Ovary (tissue), 7 donors: ENCODE measurements at regions not wholly inside any gene's neighbourhood (a gene's known extent, or its start where the extent isn't known, plus 50 kb on each side); places are given as distances from the start of the nearest gene placed in this dataset.

Source experiments
- DNase-seq, 5 donors: peaks; one replicate each; pipeline ENCODE4 v3.0.0-alpha.2; 2019 to 2020
- H3K27ac ChIP-seq, 2 donors: fragments of 200-600 bp; one replicate each; pipeline versions ENCODE4 v1.5.1 to v1.8.0; 2019 to 2022
- H3K27me3 ChIP-seq: fragments of 200-600 bp; one replicate; pipeline ENCODE4 v1.8.0; 2022
- H3K36me3 ChIP-seq: fragments of 200-600 bp; sonication (generic); one replicate; pipeline ENCODE4 v1.5.1; 2019
- H3K4me1 ChIP-seq: one replicate; pipeline ENCODE4 v1.8.1; 2013; ENCODE audit warnings: mild to moderate bottlenecking, moderate library complexity; ENCODE audit not compliant: insufficient read depth
- H3K4me3 ChIP-seq: fragments of 200-600 bp; sonication (generic); one replicate; pipeline ENCODE4 v1.5.1; 2017
- H3K9me3 ChIP-seq, 2 donors: fragments of 200-600 bp in 1 of 2; sonication (generic) in 1 of 2; one replicate each; pipeline versions ENCODE4 v1.5.1 to v1.8.1; 2013 to 2019; ENCODE audit warnings: mild to moderate bottlenecking in 1 of 2, moderate library complexity in 1 of 2
- EP300 ChIP-seq: sonication (generic); formaldehyde crosslinking; IDR thresholded peaks from one replicate; pipeline ENCODE4 v1.6.1; 2017; ENCODE audit warnings: antibody characterized with exemption
- POLR2A ChIP-seq: fragments of 450-650 bp; IDR thresholded peaks from one replicate; pipeline ENCODE4 v1.6.1; 2017; ENCODE audit warnings: antibody characterized with exemption, mild to moderate bottlenecking, moderate library complexity
- WGBS, 3 donors: extraction: QIAGEN DNeasy Blood & Tissue Kit in 1 of 3; methylation state at CpG; one replicate each; pipeline versions ENCODE4 v1.1.5 to v1.1.7; 2013 to 2017; 5-methylcytosine and 5-hydroxymethylcytosine counted together
- intact Hi-C, 4 donors: fragments of 100-400 bp; cut with DNase I; formaldehyde crosslinking; loops; one replicate each; pipeline versions ENCODE4 v1.11.0 to v1.15.1; 2022 to 2023
- TF ChIP-seq, protein P1 (sequence below), 3 donors: fragments of 450-650 bp in 2 of 3; fragments of 200-600 bp in 1 of 3; IDR thresholded peaks; one replicate each; pipeline versions ENCODE4 v1.5.1 to v1.8.0; 2016 to 2022; ENCODE audit warnings: antibody characterized with exemption in 3 of 3, mild to moderate bottlenecking in 1 of 3
- donor health status: DM: no; HTN: no; CAD: no; lungs with moderate emphysema.
- donor health status: DM: no; HTN: no; CAD: no.
- donor health status: Bipolar disorder and iron deficiency.
- donor health status: DM: no; HTN: no; CAD: no.
- donor health status: DM: yes; HTN: yes; CAD: no.

DNA sequence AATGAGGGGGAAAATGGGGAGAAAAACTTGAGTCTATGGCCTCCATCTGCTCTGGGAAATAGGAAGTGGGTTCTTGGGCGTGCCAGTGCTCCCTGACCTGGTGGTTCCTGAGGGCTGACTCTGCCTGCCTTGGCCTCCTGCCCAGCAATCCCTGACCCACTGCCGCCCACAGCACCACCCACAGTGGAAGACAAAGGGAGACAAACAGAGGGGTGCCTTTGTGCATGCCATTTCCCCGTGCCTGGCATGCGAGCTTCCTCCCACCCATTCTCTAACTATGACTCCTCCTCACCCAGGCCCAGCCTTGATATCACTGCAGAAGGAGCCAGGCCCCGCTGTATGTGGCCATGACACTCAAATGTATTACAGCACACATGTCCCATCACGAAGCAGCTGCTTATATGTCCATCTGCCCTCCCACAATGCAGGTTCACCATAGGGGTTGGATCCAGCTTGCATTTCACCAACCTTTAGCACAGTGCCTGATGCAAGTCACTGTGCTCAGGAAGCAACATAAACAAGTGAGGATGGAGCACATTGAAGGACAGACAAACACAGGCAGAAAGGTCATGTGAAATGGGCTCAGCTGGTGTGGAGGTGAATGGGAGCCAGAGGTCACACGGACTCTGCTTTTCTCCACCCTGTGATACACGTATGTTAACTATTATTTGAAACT lies 84.4 kb downstream of the ADRB2 start:
- Histone ChIP-seq H3K4me1 (no peaks in the 10 kb centered on the region), H3K36me3 (no peaks in the 10 kb centered on the region), H3K27me3 (no peaks in the 10 kb centered on the region), H3K27ac (no peak overlapping the region), H3K9me3 (no peaks in the 10 kb centered on the region), H3K4me3 (no peak overlapping the region)
- no peak for TF ChIP-seq EP300
- TF ChIP-seq, protein P1, sequence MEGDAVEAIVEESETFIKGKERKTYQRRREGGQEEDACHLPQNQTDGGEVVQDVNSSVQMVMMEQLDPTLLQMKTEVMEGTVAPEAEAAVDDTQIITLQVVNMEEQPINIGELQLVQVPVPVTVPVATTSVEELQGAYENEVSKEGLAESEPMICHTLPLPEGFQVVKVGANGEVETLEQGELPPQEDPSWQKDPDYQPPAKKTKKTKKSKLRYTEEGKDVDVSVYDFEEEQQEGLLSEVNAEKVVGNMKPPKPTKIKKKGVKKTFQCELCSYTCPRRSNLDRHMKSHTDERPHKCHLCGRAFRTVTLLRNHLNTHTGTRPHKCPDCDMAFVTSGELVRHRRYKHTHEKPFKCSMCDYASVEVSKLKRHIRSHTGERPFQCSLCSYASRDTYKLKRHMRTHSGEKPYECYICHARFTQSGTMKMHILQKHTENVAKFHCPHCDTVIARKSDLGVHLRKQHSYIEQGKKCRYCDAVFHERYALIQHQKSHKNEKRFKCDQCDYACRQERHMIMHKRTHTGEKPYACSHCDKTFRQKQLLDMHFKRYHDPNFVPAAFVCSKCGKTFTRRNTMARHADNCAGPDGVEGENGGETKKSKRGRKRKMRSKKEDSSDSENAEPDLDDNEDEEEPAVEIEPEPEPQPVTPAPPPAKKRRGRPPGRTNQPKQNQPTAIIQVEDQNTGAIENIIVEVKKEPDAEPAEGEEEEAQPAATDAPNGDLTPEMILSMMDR (IDR thresholded peaks at IDR 0.05) = no peak
- TF ChIP-seq POLR2A = no peak
- whole genome bisulfite sequencing, 3 donors = 58 to 68% (median 62%) methylated on average over 8 of the region's 8 CpGs
- no peak for DNase-seq
- intact Hi-C loops = no loop called here

DNA sequence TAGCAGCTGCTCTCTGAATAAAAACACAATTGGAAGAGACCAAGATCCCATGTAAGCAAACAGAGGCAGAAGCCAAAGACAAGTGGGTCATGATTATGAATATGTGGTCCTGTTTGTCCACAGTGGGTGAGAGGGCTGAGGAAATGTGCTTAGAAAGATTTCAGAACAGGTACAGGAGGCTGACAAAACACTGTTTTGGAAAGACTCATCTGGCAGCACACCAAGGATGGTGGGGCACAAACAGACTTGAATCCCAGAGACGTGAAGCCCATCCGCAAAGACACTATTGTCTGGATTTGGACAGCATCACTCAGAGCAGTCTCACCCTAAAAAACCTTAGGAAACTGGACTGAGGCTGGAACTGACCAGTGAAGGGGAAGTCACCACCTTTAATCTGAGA lies 85.0 kb downstream of the ADRB2 start:
- H3K27me3 ChIP-seq = no peaks in the 10 kb centered on the region
- no peaks in the 10 kb centered on the region for H3K9me3 ChIP-seq
- H3K4me1 ChIP-seq = no peaks in the 10 kb centered on the region
- DNase-seq = no peak
- H3K4me3 ChIP-seq = no peak overlapping the region
- intact Hi-C loops = no loop called here
- WGBS, 3 donors = 74 to 81% (median 75%) methylated on average over 2 of the region's 2 CpGs
- H3K27ac ChIP-seq = no peak overlapping the region
- no peaks in the 10 kb centered on the region for H3K36me3 ChIP-seq
- no peak for TF ChIP-seq POLR2A
- no peak for TF ChIP-seq EP300
- TF ChIP-seq, protein P1 (IDR thresholded peaks at IDR 0.05) = no peak

DNA sequence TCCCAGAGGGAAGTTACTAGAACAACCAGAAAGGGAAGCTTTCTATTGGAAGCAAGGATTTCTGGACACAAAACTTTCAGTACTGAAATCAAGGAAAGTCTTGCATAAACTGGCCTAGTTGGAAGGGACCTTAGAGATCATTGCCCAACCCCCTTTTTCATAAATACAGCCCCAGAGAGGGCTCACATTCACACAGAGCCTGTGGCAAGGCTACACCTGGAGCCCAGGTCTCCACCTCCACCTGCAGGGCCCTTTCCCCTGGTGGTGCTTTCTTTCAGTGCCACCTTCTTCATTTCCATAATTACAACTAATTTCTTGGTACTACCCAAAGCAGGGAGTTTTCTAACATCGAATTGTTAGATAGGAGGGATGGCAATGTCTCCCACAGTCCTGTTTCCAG lies 85.7 kb downstream of the ADRB2 start:
- H3K27me3 ChIP-seq = no peaks in the 10 kb centered on the region
- H3K4me1 ChIP-seq = no peaks in the 10 kb centered on the region
- DNase-seq = no peak
- no peaks in the 10 kb centered on the region for H3K9me3 ChIP-seq
- no peaks in the 10 kb centered on the region for H3K36me3 ChIP-seq
- 66 to 80% (median 77%) methylated on average over 1 of the region's 1 CpG for WGBS, 3 donors
- intact Hi-C loops = no loop called here
- TF ChIP-seq, protein P1 (IDR thresholded peaks at IDR 0.05) = no peak
- TF ChIP-seq POLR2A = no peak
- TF ChIP-seq EP300 = no peak
- H3K27ac ChIP-seq = no peak overlapping the region
- H3K4me3 ChIP-seq = no peak overlapping the region

DNA sequence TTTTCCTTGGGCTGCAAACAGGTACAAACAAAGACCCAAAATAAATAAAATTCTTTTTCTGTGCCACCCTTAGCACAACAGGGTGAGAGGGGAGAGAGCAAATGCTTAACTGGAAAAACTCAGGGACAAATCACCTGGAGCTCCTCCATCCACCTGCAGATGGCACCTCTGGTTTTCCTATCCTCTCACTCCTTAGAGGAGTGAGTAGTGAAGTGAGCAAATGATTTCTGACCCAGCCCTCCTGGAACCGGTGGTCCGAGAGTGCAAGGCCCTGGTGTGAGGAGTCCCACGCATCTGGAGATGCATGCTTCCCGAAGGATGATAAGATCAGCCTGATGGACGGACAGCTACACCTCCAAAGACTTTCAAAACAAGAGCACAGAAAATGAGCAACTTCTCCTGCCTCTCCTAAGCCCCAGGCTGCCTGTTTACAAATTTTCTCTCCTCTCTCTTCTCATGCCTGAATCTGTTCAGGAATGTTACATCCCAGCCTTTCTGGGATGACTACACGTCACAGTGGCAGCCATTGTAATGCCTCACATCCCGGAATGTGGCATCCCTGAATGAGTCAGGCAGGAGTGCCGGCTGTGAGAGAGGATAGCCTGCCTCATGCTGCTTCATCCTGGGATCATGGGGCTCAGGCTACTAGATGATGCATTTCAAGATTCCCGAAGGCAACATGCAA lies 86.4 kb downstream of the ADRB2 start:
- no peak overlapping the region for H3K27ac ChIP-seq
- TF ChIP-seq, protein P1 (IDR thresholded peaks at IDR 0.05) = no peak
- TF ChIP-seq POLR2A (no peak), EP300 (no peak)
- no peaks in the 10 kb centered on the region for H3K36me3 ChIP-seq
- DNase-seq = no peak
- no peaks in the 10 kb centered on the region for H3K27me3 ChIP-seq
- no peaks in the 10 kb centered on the region for H3K9me3 ChIP-seq
- H3K4me3 ChIP-seq = no peak overlapping the region
- no peaks in the 10 kb centered on the region for H3K4me1 ChIP-seq
- intact Hi-C loops = no loop called here
- WGBS, 3 donors = 21 to 34% (median 22%) methylated on average over 9 of the region's 9 CpGs
